ENCODE measurements at regions not wholly inside any gene's neighbourhood (a gene's known extent, or its start where the extent isn't known, plus 50 kb on each side); places are given as distances from the start of the nearest gene placed in this dataset.

DNA sequence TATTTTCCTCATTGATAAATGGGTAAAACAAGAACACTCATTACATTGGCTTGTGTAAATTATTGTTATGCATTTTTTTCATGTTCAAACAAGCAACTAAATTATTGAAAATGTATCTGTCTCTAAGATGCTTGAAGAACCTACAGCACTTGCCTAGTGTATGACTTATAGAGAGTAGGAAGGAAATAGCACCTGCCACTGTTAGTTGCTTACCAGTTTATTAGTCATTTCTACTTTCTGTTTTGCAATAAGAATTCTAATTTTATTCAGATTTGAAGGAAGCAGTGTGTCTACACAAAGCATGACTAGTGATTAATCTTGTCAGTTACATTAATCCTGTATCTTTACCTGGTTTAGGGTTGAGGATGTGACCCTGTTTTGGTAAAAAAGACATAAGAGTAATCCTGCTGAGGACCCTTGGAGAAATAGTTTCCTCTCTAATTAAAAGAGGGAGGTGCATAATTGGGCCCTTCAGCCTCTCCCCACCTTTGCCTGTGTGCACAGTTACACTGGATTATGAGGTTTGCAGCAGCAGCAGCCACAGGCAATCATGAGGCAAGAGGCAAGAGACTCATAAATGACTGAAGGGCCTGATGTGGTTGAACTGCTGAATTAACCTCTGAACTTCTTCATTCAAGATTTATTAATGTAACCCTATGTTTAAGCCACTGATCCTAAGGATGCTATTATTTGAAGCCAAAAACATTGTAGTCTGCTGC lies 1202.1 kb downstream of the ADGRL3 start:
- DNase-seq (ENCODE audit: low read depth in 1 of 2, low spot score in 1 of 2), result no peak

DNA sequence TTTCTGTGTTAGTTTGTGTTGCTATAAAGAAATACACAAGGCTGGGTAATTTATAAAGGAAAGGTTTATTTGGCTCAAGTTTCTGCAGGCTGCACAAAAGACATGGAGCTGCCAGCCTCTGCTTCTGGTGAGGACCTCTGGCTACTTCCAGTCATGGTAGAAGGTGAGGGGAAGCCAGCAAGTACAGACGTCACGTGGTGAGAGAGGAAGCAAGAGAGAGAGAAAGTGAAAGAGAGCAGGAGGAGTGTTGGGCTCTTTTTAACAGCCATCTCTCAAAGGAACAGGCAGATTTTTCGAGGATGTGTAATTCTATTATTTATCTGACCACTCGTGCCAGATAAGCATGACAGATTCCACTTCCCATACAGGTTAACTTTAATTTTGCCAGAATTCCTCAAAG lies 1199.1 kb downstream of the ADGRL3 start:
- DNase-seq (ENCODE audit: low read depth in 1 of 2, low spot score in 1 of 2), result no peak

DNA sequence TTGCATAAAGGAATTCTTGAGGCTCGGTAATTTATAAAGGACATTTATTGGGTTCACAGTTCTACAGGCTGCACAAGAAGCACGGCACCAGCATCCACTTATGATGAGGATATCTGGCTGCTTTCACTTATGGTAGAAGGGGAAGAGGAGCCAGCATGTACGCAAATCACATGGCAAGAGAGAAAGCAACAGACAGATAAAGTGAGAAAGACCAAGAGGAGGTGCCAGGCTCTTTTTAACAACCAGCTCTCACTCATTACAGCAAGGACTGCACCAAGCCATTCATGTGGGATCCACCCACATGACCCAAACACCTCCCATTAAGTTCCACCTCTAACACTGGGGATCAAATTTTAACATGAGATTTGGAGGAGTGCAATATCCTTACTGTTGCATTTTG lies 1198.2 kb downstream of the ADGRL3 start:
- no peak for DNase-seq (ENCODE audit: low read depth in 1 of 2, low spot score in 1 of 2)

DNA sequence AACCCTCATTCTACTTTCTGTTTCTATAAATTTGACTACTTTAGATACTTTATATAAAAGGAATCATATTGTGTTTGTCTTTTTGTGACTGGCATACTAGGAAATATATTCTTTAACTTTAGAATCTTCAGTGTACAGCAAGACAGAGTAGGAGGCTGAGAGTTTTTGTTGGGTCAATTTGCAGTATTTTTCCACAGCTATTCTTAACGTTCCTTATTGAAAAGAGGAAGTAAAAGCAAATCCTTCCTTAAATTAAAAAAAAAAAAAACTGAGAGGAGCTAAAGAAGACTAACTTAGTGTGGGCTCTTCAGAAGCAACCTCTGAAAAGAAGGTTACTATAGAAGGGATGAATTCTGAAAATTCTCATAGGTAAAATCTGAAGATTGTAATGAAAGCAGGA lies 1194.6 kb downstream of the ADGRL3 start:
- no peak for DNase-seq (ENCODE audit: low read depth in 1 of 2, low spot score in 1 of 2)

DNA sequence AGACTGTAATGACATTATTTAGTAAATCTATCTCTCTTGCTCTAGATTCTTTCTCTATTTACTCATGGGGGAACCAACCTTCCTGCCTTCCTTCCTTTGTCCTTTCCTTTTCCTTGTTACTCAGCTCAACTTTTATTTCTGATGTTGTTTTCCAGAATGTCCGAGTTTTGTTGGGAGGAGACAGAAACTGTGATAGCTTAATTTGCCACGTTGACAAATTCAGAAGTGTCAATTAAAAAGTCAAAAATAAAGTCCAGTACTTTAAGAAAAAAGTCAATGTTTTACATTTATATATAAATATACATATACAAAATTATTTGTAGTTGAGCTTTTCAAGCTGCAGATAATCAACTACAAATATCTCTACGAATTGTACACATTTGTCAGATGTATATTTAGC lies 1187.7 kb downstream of the ADGRL3 start:
- no peak for DNase-seq (ENCODE audit: low read depth in 1 of 2, low spot score in 1 of 2)

DNA sequence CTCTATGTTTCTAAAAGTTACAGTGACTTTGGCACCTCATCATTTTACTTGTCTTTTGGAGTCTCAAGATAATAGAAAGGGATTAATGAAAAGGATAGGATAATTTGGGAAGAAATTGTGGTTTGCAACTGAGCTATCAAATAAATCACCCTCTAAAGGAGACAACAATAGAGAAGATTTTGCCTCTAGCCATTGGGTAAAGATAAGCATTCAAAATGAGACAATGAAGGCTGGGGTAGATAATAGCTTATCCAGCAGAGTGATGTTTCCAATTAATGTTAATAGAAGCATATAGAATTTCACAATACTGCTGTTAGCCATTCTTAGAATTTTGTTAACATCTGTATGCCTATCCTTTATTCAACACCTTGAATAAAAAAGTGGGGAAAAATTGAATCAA lies 1177.6 kb downstream of the ADGRL3 start:
- DNase-seq (ENCODE audit: low read depth in 1 of 2, low spot score in 1 of 2), result no peak

DNA sequence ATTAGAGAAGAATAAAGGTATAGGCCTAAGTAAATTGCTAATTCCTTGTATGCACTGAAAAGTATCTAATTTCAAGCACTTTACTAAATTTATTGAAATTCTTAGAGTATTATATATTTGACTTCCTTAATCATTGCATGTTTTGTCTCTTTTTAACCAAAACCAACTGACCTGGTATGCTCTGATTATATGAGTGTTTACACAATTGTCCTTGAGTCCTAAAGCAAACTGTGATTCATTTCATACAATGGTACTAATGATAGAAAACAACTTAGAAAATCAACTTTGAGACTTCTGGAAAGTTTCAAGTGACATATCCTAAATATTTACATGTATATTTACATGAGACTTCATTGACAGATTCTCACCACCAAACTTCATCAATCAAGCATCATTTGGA lies 1177.1 kb downstream of the ADGRL3 start:
- DNase-seq (ENCODE audit: low read depth in 1 of 2, low spot score in 1 of 2), result no peak

DNA sequence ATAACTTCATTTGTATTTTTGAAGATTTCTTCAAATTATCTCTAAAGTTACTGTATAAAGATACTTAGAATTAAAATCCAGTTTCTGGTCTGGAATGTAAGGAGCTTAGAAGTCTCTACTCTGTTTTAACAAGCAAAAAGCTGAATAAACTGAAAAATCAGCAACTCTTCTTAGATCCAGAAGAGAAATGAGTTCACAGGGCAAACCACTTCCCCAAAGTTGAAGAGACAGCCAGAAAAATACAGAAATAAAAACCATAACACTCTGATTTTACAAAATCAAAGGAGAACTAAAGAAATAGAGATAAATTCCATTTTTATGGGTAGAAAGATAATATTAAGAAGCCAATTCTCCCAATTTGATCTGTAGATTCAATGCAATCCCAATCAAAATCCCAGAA lies 1166.8 kb downstream of the ADGRL3 start:
- DNase-seq (ENCODE audit: low read depth in 1 of 2, low spot score in 1 of 2), result no peak

DNA sequence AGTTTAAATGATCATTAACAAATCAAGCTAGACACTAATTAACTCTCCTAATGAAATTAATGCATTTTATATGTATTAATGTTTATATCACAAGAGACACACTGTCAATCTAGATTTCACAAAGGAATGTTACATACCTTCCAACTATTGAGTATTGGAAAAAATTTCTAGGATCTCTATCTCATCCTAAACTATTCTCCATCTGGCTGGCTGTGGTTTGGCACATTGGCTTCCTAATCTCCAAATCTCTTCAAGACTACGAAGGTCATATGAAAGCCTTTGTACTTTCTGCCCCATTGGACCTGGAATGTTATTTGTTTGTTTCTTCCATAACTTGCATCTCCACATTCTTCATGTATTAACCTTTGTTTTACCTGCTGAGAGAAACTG lies 1160.0 kb downstream of the ADGRL3 start:
- no peak for DNase-seq (ENCODE audit: low read depth in 1 of 2, low spot score in 1 of 2)

DNA sequence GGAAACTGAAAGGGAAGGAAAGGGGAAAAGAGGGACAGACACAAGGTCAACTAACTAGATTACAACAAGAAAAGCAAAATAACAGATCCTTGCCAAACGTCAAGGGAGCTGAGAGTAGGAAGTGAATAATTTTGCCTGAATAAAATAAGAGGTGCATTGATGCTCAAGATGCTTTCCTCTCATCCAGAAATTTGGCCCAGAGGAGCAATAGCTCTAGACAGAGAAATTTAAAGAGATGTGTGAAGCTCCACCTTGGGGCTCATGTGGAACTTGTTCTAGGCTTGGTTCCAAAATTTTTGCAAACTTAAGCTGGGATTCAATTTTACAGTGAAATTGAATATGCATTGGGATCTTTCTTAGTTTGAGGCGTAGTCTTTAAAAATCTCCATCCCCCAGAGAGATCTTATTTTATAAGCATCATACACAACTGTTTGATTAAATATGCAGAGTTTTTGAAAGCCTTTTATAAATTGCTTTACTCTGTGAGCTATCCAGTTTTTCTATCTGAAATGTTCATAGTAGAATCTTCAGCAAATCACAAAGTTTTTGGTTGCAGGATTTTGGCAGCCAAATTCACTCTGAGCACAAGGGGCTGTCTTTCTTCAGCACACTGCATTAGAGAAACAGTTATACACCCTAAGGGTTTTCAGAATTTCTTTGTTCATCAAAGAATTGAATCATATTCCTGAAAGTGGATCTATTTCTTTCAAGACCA lies 1159.5 kb downstream of the ADGRL3 start:
- no peak for DNase-seq (ENCODE audit: low read depth in 1 of 2, low spot score in 1 of 2)

DNA sequence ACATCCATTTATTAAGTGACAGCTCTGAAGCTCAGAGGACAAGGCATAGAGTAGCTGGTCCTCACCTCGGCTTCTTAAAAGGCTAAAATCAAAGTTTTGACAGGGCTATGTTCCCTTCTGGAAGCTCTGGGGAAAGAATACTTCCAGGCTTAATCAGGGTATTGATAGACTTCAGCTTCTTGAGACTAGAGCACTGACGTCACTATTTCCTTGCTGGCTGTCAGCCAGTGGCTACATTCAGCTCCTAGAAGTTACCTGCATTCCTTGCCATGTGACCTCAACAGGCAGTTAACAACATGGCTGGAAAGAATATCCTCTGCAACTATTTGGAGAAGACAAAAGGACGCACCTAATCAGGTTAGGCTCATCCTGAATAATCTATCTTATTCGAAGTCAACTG lies 1144.8 kb downstream of the ADGRL3 start:
- no peak for DNase-seq (ENCODE audit: low read depth in 1 of 2, low spot score in 1 of 2)

DNA sequence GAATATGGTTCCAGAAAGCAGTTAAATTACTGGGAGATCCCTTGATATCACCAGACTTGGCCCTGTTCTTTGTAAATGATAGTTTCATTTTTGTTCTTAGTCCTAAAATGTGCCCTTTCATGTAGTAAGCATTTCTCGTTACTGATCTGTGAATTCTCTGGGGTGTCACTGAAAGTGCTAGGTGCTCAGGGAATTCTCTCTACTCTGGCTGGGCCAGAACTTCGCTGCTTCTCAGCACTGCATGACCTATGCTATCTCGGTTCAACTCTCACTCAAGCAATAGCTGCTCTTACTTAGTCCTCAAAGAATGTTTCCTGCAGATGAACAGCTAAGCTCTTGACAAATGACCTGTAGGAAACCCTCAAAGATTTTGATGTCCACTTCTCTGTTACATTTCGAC lies 1144.3 kb downstream of the ADGRL3 start:
- no peak for DNase-seq (ENCODE audit: low read depth in 1 of 2, low spot score in 1 of 2)

DNA sequence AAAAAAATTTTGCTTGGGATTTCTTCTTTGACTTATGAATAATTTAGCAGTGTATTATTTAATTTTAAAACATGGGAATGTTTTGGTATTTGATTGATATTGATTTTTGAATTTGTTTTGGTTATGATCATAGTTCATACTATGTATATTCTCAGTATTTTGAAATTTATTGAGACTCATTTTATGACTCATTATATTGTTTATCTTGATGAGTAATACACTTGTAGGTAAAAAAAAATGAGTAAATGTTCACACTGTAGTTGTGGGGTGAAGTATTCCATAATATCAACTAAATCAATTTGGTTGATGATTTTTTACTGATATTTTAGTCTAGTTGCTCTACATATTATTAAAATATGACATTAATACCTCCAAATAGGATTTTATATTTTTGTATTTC lies 1142.2 kb downstream of the ADGRL3 start:
- DNase-seq (ENCODE audit: low read depth in 1 of 2, low spot score in 1 of 2), result no peak

DNA sequence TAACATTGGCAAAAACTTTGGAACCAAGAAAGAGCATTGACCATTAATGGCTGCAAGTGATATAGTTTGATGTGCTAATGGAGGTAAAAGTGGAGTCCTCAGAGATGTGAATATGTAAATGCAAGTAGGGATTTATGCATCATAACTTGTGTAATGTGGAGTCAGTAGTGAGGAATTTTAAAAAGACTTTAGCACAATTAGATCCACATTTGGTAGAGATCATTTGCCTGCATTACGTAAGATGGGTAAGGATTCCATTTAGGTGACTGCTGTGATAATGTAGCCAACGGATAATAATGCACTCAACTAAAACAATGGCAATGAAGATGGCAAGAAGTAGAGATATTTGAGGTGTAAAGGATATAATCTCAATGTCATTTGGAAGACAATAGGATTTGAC lies 1128.4 kb downstream of the ADGRL3 start:
- no peak for DNase-seq (ENCODE audit: low read depth in 1 of 2, low spot score in 1 of 2)

DNA sequence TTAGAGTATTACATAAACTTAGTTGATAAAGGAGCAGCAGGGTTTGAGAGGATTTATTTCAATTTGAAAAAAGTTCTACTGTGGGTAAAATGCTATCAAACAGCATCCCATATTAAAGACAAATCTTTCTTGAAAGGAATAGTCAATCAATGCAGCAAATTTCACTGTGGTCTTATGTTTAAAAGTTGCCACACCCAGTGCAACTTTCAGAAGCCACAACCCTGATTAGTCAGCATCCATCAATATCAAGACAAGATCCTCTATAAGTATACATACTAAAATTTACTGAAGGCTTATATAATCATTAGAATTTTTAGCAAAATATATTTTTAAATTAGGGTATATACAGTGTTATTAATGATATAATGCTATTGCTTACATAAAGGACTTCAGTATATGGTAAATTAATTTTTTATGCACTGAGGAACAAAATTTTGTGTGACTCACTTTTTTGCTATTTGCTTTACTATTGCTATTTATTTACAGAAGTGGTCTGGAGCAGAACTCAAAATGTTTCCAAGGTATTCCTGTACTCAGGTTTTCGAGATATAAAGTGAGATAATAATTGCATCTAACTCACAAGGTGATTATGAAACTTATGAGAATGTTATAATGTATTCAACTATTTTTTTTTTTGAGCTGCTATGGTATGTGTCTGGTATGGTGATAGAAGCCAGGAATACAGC lies 1127.6 kb downstream of the ADGRL3 start:
- DNase-seq (ENCODE audit: low read depth in 1 of 2, low spot score in 1 of 2), result no peak

DNA sequence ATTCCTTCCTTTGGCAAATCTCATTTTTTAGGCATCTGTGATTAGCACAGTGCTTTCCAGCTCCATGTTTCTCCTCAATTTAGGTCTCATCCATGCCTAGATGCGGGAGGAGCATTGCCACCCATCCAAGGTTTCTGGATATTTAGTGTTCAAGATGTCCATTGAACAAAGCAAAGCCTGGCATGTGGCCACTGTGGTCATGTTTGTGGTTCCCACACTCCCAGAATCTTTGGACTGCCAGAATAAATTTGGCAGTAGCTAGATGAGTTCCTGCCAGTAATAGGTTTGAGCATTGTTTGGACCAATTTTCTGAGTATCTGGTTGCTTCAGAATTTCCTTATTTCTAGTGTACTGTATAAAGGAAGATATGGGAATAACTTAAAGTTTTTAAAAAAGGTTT lies 1124.1 kb downstream of the ADGRL3 start:
- no peak for DNase-seq (ENCODE audit: low read depth in 1 of 2, low spot score in 1 of 2)

DNA sequence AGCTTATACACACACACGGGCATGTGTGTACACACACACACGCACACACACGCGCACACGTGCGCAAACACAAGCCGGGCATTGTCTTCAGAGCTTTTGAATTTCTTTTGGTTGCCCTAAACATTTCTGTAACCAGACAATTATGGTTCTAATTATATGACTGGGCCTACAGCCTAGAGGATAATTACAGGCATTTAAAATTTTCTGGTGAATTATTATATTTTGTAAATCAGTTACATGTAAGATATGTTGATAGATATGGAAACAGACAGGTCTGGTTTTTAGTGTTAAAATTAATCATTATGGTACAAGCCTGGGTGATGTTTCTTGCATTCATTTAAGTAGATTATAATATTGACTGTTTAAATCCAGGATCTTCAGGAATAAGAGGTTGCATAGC lies 1120.5 kb downstream of the ADGRL3 start:
- DNase-seq (ENCODE audit: low read depth in 1 of 2, low spot score in 1 of 2), result no peak

DNA sequence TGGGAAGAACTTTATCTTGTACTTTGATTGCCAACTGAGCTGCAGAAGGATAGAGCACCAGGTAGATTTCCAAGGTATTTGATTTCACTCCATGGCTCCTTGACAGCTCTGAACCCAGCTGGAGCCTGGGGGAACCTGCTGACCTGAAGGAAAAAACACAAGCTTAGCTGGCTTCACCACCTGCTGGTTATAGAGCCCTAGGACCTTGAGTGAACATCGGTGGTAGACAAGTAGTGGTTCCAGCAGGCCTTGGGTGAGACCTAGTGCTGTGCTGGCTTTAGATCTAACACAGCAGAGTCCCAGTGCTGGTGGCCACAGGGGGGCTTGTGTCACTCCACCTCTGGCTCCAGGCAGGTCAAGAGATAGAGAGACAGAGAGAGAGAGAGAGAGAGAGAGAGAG lies 1102.6 kb downstream of the ADGRL3 start:
- no peak for DNase-seq (ENCODE audit: low read depth in 1 of 2, low spot score in 1 of 2)

DNA sequence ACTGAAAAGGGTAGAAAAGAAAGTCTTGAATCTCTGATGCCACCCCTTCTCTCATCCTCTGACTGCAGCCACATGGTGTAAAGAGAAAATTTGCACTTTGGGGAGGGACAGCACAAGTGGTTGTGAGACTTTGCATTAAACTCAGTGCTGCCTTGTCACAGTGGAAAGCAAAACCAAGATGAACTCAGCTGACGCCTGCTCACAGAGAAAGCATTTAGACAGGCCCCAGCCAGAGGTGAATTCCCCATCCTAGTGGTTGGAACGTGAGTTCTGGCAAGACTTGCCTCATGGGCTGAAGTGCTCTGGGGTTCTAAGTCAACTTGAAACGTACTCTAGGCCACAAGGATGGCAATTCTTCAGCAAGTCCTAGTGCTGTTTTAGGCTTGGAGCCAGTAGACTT lies 1101.4 kb downstream of the ADGRL3 start:
- no peak for DNase-seq (ENCODE audit: low read depth in 1 of 2, low spot score in 1 of 2)

DNA sequence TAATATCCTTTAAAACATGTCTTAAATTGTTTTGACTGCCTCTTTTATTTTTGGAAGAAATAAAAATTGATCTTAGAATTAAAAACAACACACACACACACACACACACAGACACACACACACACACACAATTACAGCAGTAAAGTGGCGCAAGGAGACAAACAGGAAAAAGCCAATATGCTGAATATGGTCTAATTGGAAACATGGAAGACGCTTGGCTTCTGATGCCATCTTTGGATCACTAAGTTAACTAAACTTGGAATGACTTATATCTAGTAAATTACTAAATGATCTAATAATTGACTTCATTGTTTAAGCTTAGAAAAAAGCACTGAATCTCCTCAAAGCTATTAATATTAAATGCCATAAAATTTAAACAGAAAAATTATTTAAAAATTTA lies 1093.4 kb downstream of the ADGRL3 start:
- DNase-seq (ENCODE audit: low read depth in 1 of 2, low spot score in 1 of 2), result no peak

DNA sequence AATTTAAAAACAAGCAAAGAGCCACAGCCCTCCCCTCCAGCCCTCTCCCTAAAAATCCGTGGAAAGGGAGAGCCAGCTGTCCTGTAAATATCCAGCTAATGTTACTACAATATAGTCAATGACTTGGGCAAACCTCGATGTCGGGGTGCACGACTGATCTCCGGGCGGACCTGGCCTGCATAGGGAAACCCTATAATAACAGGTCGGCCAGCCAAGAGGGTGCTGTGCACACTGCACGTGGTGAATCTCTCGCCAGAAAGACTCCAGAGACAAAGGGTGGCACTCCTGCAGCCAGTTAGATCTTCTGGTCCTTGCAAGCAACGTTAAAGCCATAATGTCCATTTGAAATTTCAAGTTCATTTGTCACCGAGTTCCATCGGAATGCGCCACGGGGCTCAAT lies 1092.8 kb downstream of the ADGRL3 start:
- DNase-seq (ENCODE audit: low read depth in 1 of 2, low spot score in 1 of 2), result no peak

DNA sequence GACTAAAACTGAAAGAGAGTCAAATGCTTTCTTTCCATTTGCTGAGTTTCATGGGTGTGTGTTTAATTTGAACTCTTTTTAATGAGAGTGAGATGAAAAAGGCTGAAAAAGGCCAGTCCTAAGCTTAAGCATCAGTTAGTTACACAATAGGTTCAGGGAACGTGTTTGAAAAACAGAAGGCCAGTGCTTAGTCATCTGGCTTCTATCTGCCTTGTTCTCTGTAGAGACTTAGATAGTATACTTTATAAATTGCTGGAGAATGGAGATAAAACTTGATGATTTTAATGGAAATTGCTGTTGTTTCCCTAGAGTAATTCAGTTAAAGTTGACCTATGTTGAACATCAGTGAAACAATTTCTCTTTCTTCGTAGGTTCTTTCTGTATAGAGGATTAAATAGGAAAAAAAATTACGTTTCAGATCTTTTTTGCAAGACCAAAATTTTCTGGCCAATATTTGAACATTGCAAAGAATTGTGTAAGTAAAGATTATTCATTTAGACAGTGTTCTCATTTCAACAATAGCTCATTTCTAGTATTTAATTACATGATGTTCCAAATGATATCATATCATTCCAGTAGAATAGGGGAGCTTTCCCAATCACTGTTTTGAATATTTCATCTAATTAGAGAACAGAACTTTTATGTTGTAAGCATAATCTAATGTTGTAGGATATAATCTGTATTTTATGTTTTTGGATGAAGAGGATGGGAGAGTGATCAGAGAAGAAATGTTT lies 1088.8 kb downstream of the ADGRL3 start:
- no peak for DNase-seq (ENCODE audit: low read depth in 1 of 2, low spot score in 1 of 2)

All from activated CD4-positive, alpha-beta T cell treated with anti-CD3 and anti-CD28 coated beads, Interleukin-2, amount 50 U/mL, for 24 hours (primary cell).